DND-41 (cell line): ENCODE measurements at regions not wholly inside any gene's neighbourhood (a gene's known extent, or its start where the extent isn't known, plus 50 kb on each side); places are given as distances from the start of the nearest gene placed in this dataset.

Source experiments
- CTCF ChIP-seq: IDR thresholded peaks from 2 replicates; pipeline ENCODE4 v1.5.1; 2012; ENCODE audit warnings: borderline replicate concordance, low read length, moderate library complexity, mild to moderate bottlenecking; ENCODE audit not compliant: poor library complexity, severe bottlenecking; ENCODE audit errors: extremely low read depth
- EZH2 ChIP-seq: IDR thresholded peaks from 3 replicates; pipeline ENCODE4 v1.6.1; 2012; ENCODE audit warnings: borderline replicate concordance, low read depth, mild to moderate bottlenecking, moderate library complexity, low read length, inconsistent platforms; ENCODE audit not compliant: severe bottlenecking

- no peak for TF ChIP-seq CTCF
- no peak for TF ChIP-seq EZH2
Observed at GRCh38 chr14:21999402-21999801, 325.8 kb upstream of the OR4E1 start.
